Vagina (tissue), 2 donors: ENCODE measurements at regions not wholly inside any gene's neighbourhood (a gene's known extent, or its start where the extent isn't known, plus 50 kb on each side); places are given as distances from the start of the nearest gene placed in this dataset.

Experiments
- DNase-seq, 2 donors: peaks; one replicate each; pipeline ENCODE4 v3.0.0-alpha.2; 2017; ENCODE audit errors: extremely low spot score in 2 of 2
- H3K27ac ChIP-seq: fragments of 200-600 bp; sonication (generic); one replicate; pipeline ENCODE4 v1.5.1; 2019
- H3K27me3 ChIP-seq: fragments of 200-600 bp; sonication (generic); one replicate; pipeline ENCODE4 v1.5.1; 2019
- H3K36me3 ChIP-seq, 2 donors: fragments of 200-600 bp; sonication (generic); one replicate each; pipeline ENCODE4 v1.5.1; 2017 to 2019
- H3K4me1 ChIP-seq: fragments of 200-600 bp; sonication (generic); one replicate; pipeline ENCODE4 v1.5.1; 2019
- H3K4me3 ChIP-seq, 2 donors: fragments of 200-600 bp; sonication (generic); 1 replicate in 1 of 2; 2 replicates in 1 of 2; pipeline ENCODE4 v1.5.1; 2016 to 2019
- H3K9me3 ChIP-seq: fragments of 200-600 bp; sonication (generic); one replicate; pipeline ENCODE4 v1.5.1; 2019
- CTCF ChIP-seq, 3 experiments: fragments of 450-650 bp in 2 of 3; fragments of 200-600 bp in 1 of 3; sonication (generic) in 1 of 3; IDR thresholded peaks; one replicate each; pipeline ENCODE4 v1.5.1; 2017 to 2019; ENCODE audit warnings: antibody characterized with exemption in 3 of 3, mild to moderate bottlenecking in 2 of 3, moderate library complexity in 2 of 3
- POLR2A ChIP-seq, 2 donors: fragments of 450-650 bp; IDR thresholded peaks; one replicate each; pipeline ENCODE4 v1.6.1; 2017; ENCODE audit warnings: antibody characterized with exemption in 2 of 2, mild to moderate bottlenecking in 2 of 2, moderate library complexity in 2 of 2
- POLR2AphosphoS5 ChIP-seq, 2 donors: sonication (generic); formaldehyde crosslinking; IDR thresholded peaks; one replicate each; pipeline ENCODE4 v1.9.0; 2017; ENCODE audit warnings: antibody characterized with exemption in 2 of 2, mild to moderate bottlenecking in 2 of 2, low read depth in 1 of 2; ENCODE audit not compliant: insufficient read depth in 1 of 2
- intact Hi-C: fragments of 100-400 bp; cut with DNase I; formaldehyde crosslinking; loops from one replicate; pipeline ENCODE4 v1.15.1; 2023

GRCh38 chr5:71828291-71829040, 109.4 kb downstream of the CARTPT start:
- TF ChIP-seq POLR2AphosphoS5 (IDR thresholded peaks at IDR 0.05; ENCODE audit: insufficient read depth in 1 of 2, low read depth in 1 of 2), result no peak
- TF ChIP-seq POLR2A (IDR thresholded peaks at IDR 0.05), result no peak
- no peak for TF ChIP-seq CTCF (IDR thresholded peaks at IDR 0.05)
- Histone ChIP-seq H3K4me3 (no peak overlapping the region), H3K27me3 (no peaks in the 10 kb centered on the region), H3K27ac (no peak overlapping the region), H3K9me3 (no peaks in the 10 kb centered on the region), H3K36me3 (no peaks in the 10 kb centered on the region), H3K4me1 (peaks cover 12% of the 10 kb centered on the region)
- no peak for DNase-seq
- intact Hi-C loops, result no loop called here

GRCh38 chr5:71829206-71829605, 110.1 kb downstream of the CARTPT start:
- intact Hi-C loops, result no loop called here
- Histone ChIP-seq H3K4me3 (no peak overlapping the region), H3K27ac (no peak overlapping the region), H3K36me3 (no peaks in the 10 kb centered on the region), H3K27me3 (no peaks in the 10 kb centered on the region), H3K4me1 (peaks cover 12% of the 10 kb centered on the region), H3K9me3 (no peaks in the 10 kb centered on the region)
- no peak for TF ChIP-seq POLR2A (IDR thresholded peaks at IDR 0.05)
- TF ChIP-seq POLR2AphosphoS5 (IDR thresholded peaks at IDR 0.05; ENCODE audit: insufficient read depth in 1 of 2, low read depth in 1 of 2), result no peak
- no peak for TF ChIP-seq CTCF (IDR thresholded peaks at IDR 0.05)
- no peak for DNase-seq

GRCh38 chr5:71830681-71831539, 111.8 kb downstream of the CARTPT start:
- no peak for DNase-seq
- TF ChIP-seq POLR2A (IDR thresholded peaks at IDR 0.05), result no peak
- TF ChIP-seq CTCF (IDR thresholded peaks at IDR 0.05), result no peak
- no peak for TF ChIP-seq POLR2AphosphoS5 (IDR thresholded peaks at IDR 0.05; ENCODE audit: insufficient read depth in 1 of 2, low read depth in 1 of 2)
- H3K4me3 ChIP-seq, result no peak overlapping the region
- H3K27ac ChIP-seq, result peak overlapping the region; percentile 9
- H3K4me1 ChIP-seq, result peaks cover 12% of the 10 kb centered on the region
- intact Hi-C loops, result no loop called here
- no peaks in the 10 kb centered on the region for H3K27me3 ChIP-seq
- no peaks in the 10 kb centered on the region for H3K36me3 ChIP-seq
- H3K9me3 ChIP-seq, result no peaks in the 10 kb centered on the region

- TF ChIP-seq CTCF (IDR thresholded peaks at IDR 0.05) (no peak), POLR2A (IDR thresholded peaks at IDR 0.05) (no peak), POLR2AphosphoS5 (IDR thresholded peaks at IDR 0.05; ENCODE audit: insufficient read depth in 1 of 2, low read depth in 1 of 2) (no peak)
- Histone ChIP-seq H3K27me3 (no peaks in the 10 kb centered on the region), H3K36me3 (no peaks in the 10 kb centered on the region), H3K4me3 (no peak overlapping the region), H3K9me3 (no peaks in the 10 kb centered on the region), H3K27ac (no peak overlapping the region), H3K4me1 (peaks cover 12% of the 10 kb centered on the region)
- intact Hi-C loops, result no loop called here
- no peak for DNase-seq
Observed at GRCh38 chr5:71832812-71833715, 114.0 kb downstream of the CARTPT start.
